A549 (cell line): ENCODE measurements at regions not wholly inside any gene's neighbourhood (a gene's known extent, or its start where the extent isn't known, plus 50 kb on each side); places are given as distances from the start of the nearest gene placed in this dataset.

Experiments used
- ATAC-seq, 2 experiments: fragments of 200-7000 bp in 1 of 2; fragments of >200 bp in 1 of 2; cut with Nextera tagmentation in 1 of 2; cut with Tn5 transposase in 1 of 2; 3 replicates each; pipeline versions ENCODE4 v1.8.0 to v1.9.1; 2018 to 2020; ENCODE audit warnings: mild to moderate bottlenecking in 1 of 2, moderate library complexity in 1 of 2
- CTCF ChIA-PET: fragments of 300-600 bp; sonication (Branson Sonifier 250); formaldehyde crosslinking; extraction: SDS; loops from one replicate; lab custom pipeline; 2021; ENCODE audit warnings: antibody characterized with exemption, inconsistent platforms; lab: Yijun Ruan, JAX
- POLR2A ChIA-PET: fragments of 350-600 bp; formaldehyde crosslinking; extraction: SDS; loops from one replicate; lab custom pipeline; 2021; ENCODE audit warnings: antibody characterized with exemption, inconsistent platforms; lab: Yijun Ruan, JAX
- DNase-seq, 2 experiments: peaks; one replicate each; pipeline versions ENCODE4 v3.0.0 to v3.0.0-alpha.2; 2011 to 2016; ENCODE audit warnings: low read depth in 1 of 2, low spot score in 1 of 2
- FAIRE-seq: peaks from 2 replicates; lab custom pipeline; 2011; peaks lifted over from hg19 to GRCh38; lab: Jason Lieb, UNC
- H3K27ac ChIP-seq, 2 experiments: fragments of >200 bp; sonication (Bioruptor Twin); formaldehyde crosslinking; 3 replicates each; pipeline ENCODE4 v1.5.1; 2016 to 2017
- H3K4me1 ChIP-seq: fragments of >200 bp; sonication (Bioruptor Twin); formaldehyde crosslinking; 3 replicates; pipeline ENCODE4 v1.6.1; 2016
- H3K4me2 ChIP-seq: fragments of >200 bp; sonication (Bioruptor Twin); formaldehyde crosslinking; 3 replicates; pipeline ENCODE4 v1.6.1; 2016
- H3K4me3 ChIP-seq: fragments of >200 bp; sonication (Bioruptor Twin); formaldehyde crosslinking; 3 replicates; pipeline ENCODE4 v1.5.1; 2016
- H3K9me3 ChIP-seq: fragments of >200 bp; sonication (Bioruptor Twin); formaldehyde crosslinking; 3 replicates; pipeline ENCODE4 v1.6.1; 2016
- ATOH8 ChIP-seq: fragments of 250-450 bp; sonication (Bioruptor Pico); IDR thresholded peaks from 2 replicates; pipeline ENCODE4 v1.5.0; 2020; ENCODE audit warnings: low read depth, mild to moderate bottlenecking, moderate library complexity
- BHLHE40 ChIP-seq: IDR thresholded peaks from 2 replicates; pipeline ENCODE4 v1.6.1; 2012; ENCODE audit warnings: low read depth, low read length, inconsistent platforms
- CTCF ChIP-seq: fragments of >200 bp; sonication (Bioruptor Twin); formaldehyde crosslinking; IDR thresholded peaks from 3 replicates; pipeline ENCODE4 v1.5.1; 2016
- EHF ChIP-seq: fragments of 250-450 bp; sonication (Bioruptor Pico); IDR thresholded peaks from 2 replicates; pipeline ENCODE4 v1.5.0; 2020; ENCODE audit warnings: mild to moderate bottlenecking
- ELK1 ChIP-seq: fragments of 150-350 bp; IDR thresholded peaks from 2 replicates; pipeline ENCODE4 v1.6.1; 2014; ENCODE audit warnings: low read depth, mild to moderate bottlenecking, low read length
- FOSB ChIP-seq: fragments of 250-450 bp; sonication (Bioruptor Pico); IDR thresholded peaks from 2 replicates; pipeline ENCODE4 v1.5.0; 2020; ENCODE audit warnings: mild to moderate bottlenecking, moderate library complexity
- FOSL2 ChIP-seq, 2 experiments: fragments of 450-650 bp in 1 of 2; fragments of >200 bp in 1 of 2; sonication (Bioruptor Twin) in 1 of 2; formaldehyde crosslinking; IDR thresholded peaks; 2 replicates each; pipeline versions ENCODE4 v1.5.0 to v1.6.1; 2016 to 2020; ENCODE audit warnings: mild to moderate bottlenecking in 1 of 2, moderate library complexity in 1 of 2
- HEYL ChIP-seq: fragments of 250-450 bp; sonication (Bioruptor Pico); IDR thresholded peaks from 2 replicates; pipeline ENCODE4 v1.8.0; 2021; ENCODE audit warnings: mild to moderate bottlenecking, moderate library complexity
- JUN ChIP-seq, 2 experiments: fragments of >200 bp; sonication (Bioruptor Twin); formaldehyde crosslinking; IDR thresholded peaks; 2 replicates in 1 of 2; 3 replicates in 1 of 2; pipeline ENCODE4 v1.6.1; 2016 to 2017
- MAFK ChIP-seq: fragments of 450-650 bp; IDR thresholded peaks from 2 replicates; pipeline ENCODE4 v1.6.1; 2014; ENCODE audit not compliant: partially characterized antibody
- MAX ChIP-seq: IDR thresholded peaks from 2 replicates; pipeline ENCODE4 v1.6.1; 2012
- NFE2L2 ChIP-seq: fragments of 150-350 bp; conservative IDR thresholded peaks from 2 replicates; pipeline ENCODE4 v1.6.1; 2014; ENCODE audit warnings: low read length
- PBX3 ChIP-seq: IDR thresholded peaks from 2 replicates; pipeline ENCODE4 v1.6.1; 2012
- REST ChIP-seq: fragments of 200-600 bp; sonication (generic); IDR thresholded peaks from 2 replicates; pipeline ENCODE4 v1.6.1; 2016; ENCODE audit warnings: antibody characterized with exemption, mild to moderate bottlenecking, moderate library complexity
- SMC3 ChIP-seq: fragments of >200 bp; sonication (Bioruptor Twin); formaldehyde crosslinking; IDR thresholded peaks from 3 replicates; pipeline ENCODE4 v1.6.1; 2018; ENCODE audit warnings: inconsistent platforms
- ZC3H11A ChIP-seq: fragments of 450-650 bp; IDR thresholded peaks from 2 replicates; pipeline ENCODE4 v1.6.1; 2014; ENCODE audit warnings: antibody characterized with exemption, mild to moderate bottlenecking
- WGBS: methylation state at CpG from one replicate; pipeline ENCODE4 v1.1.6; 2017; ENCODE audit errors: missing lambda C conversion rate; 5-methylcytosine and 5-hydroxymethylcytosine counted together

- CTCF ChIA-PET, result interaction anchor here (0.7 to 2.1 kb wide), 4 partner anchors 9 to 106 kb away, joined by 3 to 6 read pairs (median 4); no protein-coding TSS in a partner anchor
- 23% methylated on average over 13 of the region's 13 CpGs for WGBS
- H3K27ac ChIP-seq, result peak overlapping the region; percentile 57 to 87
- peaks cover 17% of the 10 kb centered on the region for H3K4me1 ChIP-seq
- DNase-seq (peak; percentile 37 to 41), ATAC-seq (peak; percentile 72 to 84), FAIRE-seq (no peak)
- peak overlapping the region; percentile 72 for H3K4me2 ChIP-seq
- H3K9me3 ChIP-seq, result peaks cover 4% of the 10 kb centered on the region; the same call in 1 of the 3 replicates
- POLR2A ChIA-PET, result interaction anchor here (0.6 to 3.6 kb wide), 3 partner anchors 59 to 98 kb away, joined by 4 to 15 read pairs (median 7); partner anchors contain the start of gene IER5L
- TF ChIP-seq ELK1 (no peak), PBX3 (no peak), FOSL2 (IDR thresholded peaks at IDR 0.05) (no peak), FOSL2 (CRISPR knock-in tag; IDR thresholded peaks at IDR 0.05) (peak; percentile 65), REST (no peak), HEYL (CRISPR knock-in tag) (no peak), MAFK (no peak), MAX (peak; percentile 47), SMC3 (no peak), ATOH8 (CRISPR knock-in tag) (no peak), JUN (IDR thresholded peaks at IDR 0.05) (no peak)
- H3K4me3 ChIP-seq, result no peak overlapping the region
Measured at GRCh38 chr9:129237164-129237611, 59.1 kb upstream of the IER5L start.

- H3K27ac ChIP-seq, result peak overlapping the region; percentile 57 to 87
- FAIRE-seq (no peak), DNase-seq (no peak)
- H3K9me3 ChIP-seq, result peaks cover 4% of the 10 kb centered on the region; the same call in 1 of the 3 replicates
- WGBS, result 77% methylated on average over 13 of the region's 15 CpGs
- H3K4me1 ChIP-seq, result peaks cover 17% of the 10 kb centered on the region
- CTCF ChIA-PET, result interaction anchor here (1.3 to 2.1 kb wide), 2 partner anchors 9 to 105 kb away, joined by 3 to 6 read pairs; no protein-coding TSS in a partner anchor
- TF ChIP-seq HEYL (CRISPR knock-in tag) (no peak), BHLHE40 (no peak), MAX (no peak), CTCF (no peak), FOSB (CRISPR knock-in tag) (no peak), SMC3 (no peak), EHF (CRISPR knock-in tag) (no peak), ZC3H11A (no peak), PBX3 (no peak), REST (no peak), JUN (IDR thresholded peaks at IDR 0.05) (no peak), NFE2L2 (no peak)
- TF ChIP-seq, all 56 proteins: peak for 0
- Histone ChIP-seq H3K4me2 (peak overlapping the region; percentile 72), H3K4me3 (no peak overlapping the region)
- peak in 1 of 2 experiments; percentile 54; a peak in 3 of 6 replicates for ATAC-seq
- POLR2A ChIA-PET, result interaction anchor here (0.7 to 3.6 kb wide), 2 partner anchors 11 to 59 kb away, joined by 13 to 15 read pairs; partner anchors contain the start of gene IER5L
Measured at GRCh38 chr9:129236441-129237145, 58.5 kb upstream of the IER5L start.
